Natural killer cell (primary cell): ENCODE measurements at regions not wholly inside any gene's neighbourhood (a gene's known extent, or its start where the extent isn't known, plus 50 kb on each side); places are given as distances from the start of the nearest gene placed in this dataset.

Source experiments
- ATAC-seq, 3 donors: fragments of 150-1000 bp in 2 of 3; fragments of 200-7000 bp in 1 of 3; cut with Tn5 transposase; 1 replicate in 1 of 3; 2 replicates in 2 of 3; pipeline ENCODE4 v1.10.0; 2021; ENCODE audit warnings: mild to moderate bottlenecking in 2 of 3, moderate library complexity in 2 of 3
- DNase-seq, 2 donors: peaks; one replicate each; pipeline versions ENCODE4 v3.0.0 to v3.0.0-alpha.2; 2013 to 2021; ENCODE audit warnings: mixed read lengths in 1 of 2
- H3K27ac ChIP-seq: one replicate; pipeline ENCODE4 v1.5.1; 2013; ENCODE audit warnings: mild to moderate bottlenecking, low read length
- H3K27me3 ChIP-seq: one replicate; pipeline ENCODE4 v1.6.1; 2013; ENCODE audit warnings: low read length; ENCODE audit not compliant: control insufficient read depth, insufficient read depth
- H3K36me3 ChIP-seq: one replicate; pipeline ENCODE4 v1.6.1; 2013; ENCODE audit warnings: low read length; ENCODE audit not compliant: control insufficient read depth, insufficient read depth
- H3K4me1 ChIP-seq: one replicate; pipeline ENCODE4 v1.6.1; 2013; ENCODE audit warnings: low read length; ENCODE audit not compliant: control insufficient read depth, insufficient read depth
- H3K4me3 ChIP-seq: one replicate; pipeline ENCODE4 v1.5.1; 2013; ENCODE audit warnings: low read length
- H3K9me3 ChIP-seq: one replicate; pipeline ENCODE4 v1.6.1; 2013; ENCODE audit warnings: low read length; ENCODE audit not compliant: control insufficient read depth, insufficient read depth
- H3K27ac Mint-ChIP-seq, 2 donors: one replicate each; pipeline ENCODE4 v1.8.0; 2022; ENCODE audit warnings: mild to moderate bottlenecking in 2 of 2, mixed read lengths in 2 of 2, moderate library complexity in 1 of 2
- H3K27me3 Mint-ChIP-seq, 2 donors: one replicate each; pipeline ENCODE4 v1.8.0; 2022; ENCODE audit warnings: low read depth in 2 of 2, mixed read lengths in 2 of 2
- H3K36me3 Mint-ChIP-seq: one replicate; pipeline ENCODE4 v1.8.0; 2022; ENCODE audit warnings: mixed read lengths
- H3K4me1 Mint-ChIP-seq, 2 donors: one replicate each; pipeline ENCODE4 v1.8.0; 2022; ENCODE audit warnings: mixed read lengths in 2 of 2
- H3K4me3 Mint-ChIP-seq: one replicate; pipeline ENCODE4 v1.8.0; 2022; ENCODE audit warnings: mild to moderate bottlenecking, moderate library complexity, mixed read lengths
- H3K9me3 Mint-ChIP-seq, 2 donors: one replicate each; pipeline ENCODE4 v1.8.0; 2022; ENCODE audit warnings: mixed read lengths in 2 of 2
- CTCF ChIP-seq: fragments of 200-600 bp; IDR thresholded peaks from one replicate; pipeline ENCODE4 v1.8.0; 2022; ENCODE audit warnings: antibody characterized with exemption
- WGBS: methylation state at CpG from one replicate; pipeline ENCODE4 v1.1.7; 2013; ENCODE audit warnings: missing lambda C conversion rate; ENCODE audit not compliant: insufficient coverage; 5-methylcytosine and 5-hydroxymethylcytosine counted together
- intact Hi-C: fragments of 100-400 bp; cut with micrococcal nuclease; formaldehyde crosslinking; loops from one replicate; pipeline ENCODE4 v1.14.2; 2022

DNA sequence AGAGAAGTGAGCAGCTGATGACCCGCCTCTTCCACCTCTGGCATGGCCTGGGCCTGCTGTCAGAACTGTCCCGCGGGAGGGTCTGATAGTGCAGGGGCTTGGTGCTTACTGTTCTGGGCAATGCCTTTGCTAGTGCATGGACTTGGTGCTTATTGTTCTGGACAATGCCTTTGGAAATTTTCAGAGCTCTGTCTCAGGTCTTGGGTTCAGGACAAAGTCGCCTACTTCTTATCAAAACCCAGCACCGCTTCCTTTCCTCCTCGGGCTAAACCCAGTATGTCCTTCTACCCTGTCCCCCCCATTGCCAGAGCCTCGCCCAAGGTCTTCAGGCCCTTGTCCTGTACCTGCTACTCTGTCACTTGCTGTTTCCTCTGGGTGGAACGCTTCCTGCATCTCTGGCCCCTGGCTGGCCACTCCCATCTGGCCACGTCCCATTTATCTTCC, 149.6 kb downstream of the ACKR3 start:
- Histone ChIP-seq H3K4me3 (no peak overlapping the region), H3K4me1 (no peaks in the 10 kb centered on the region), H3K27me3 (no peaks in the 10 kb centered on the region), H3K9me3 (no peaks in the 10 kb centered on the region), H3K36me3 (no peaks in the 10 kb centered on the region), H3K27ac (no peak overlapping the region)
- ATAC-seq (no peak), DNase-seq (no peak)
- no peaks in the 10 kb centered on the region for H3K36me3 Mint-ChIP-seq
- WGBS, result 72% methylated on average over 9 of the region's 9 CpGs
- intact Hi-C loops, result no loop called here
- H3K27me3 Mint-ChIP-seq, result peaks cover 19 to 37% of the 10 kb centered on the region in 2 donors
- TF ChIP-seq CTCF, result no peak
- H3K4me1 Mint-ChIP-seq, result no peaks in the 10 kb centered on the region
- H3K9me3 Mint-ChIP-seq, result no peaks in the 10 kb centered on the region
- H3K4me3 Mint-ChIP-seq, result no peak overlapping the region
- H3K27ac Mint-ChIP-seq, result no peak overlapping the region

GRCh38 chr2:236720974-236721540, 151.4 kb downstream of the ACKR3 start:
- Histone ChIP-seq H3K27me3 (no peaks in the 10 kb centered on the region), H3K27ac (no peak overlapping the region), H3K4me1 (no peaks in the 10 kb centered on the region), H3K9me3 (no peaks in the 10 kb centered on the region), H3K4me3 (no peak overlapping the region), H3K36me3 (no peaks in the 10 kb centered on the region)
- Mint-ChIP-seq H3K27me3 (peaks cover 10 to 27% of the 10 kb centered on the region in 2 donors), H3K4me3 (no peak overlapping the region), H3K4me1 (no peaks in the 10 kb centered on the region), H3K9me3 (no peaks in the 10 kb centered on the region), H3K27ac (no peak overlapping the region), H3K36me3 (no peaks in the 10 kb centered on the region)
- DNase-seq (no peak), ATAC-seq (no peak)
- 90% methylated on average over 15 of the region's 15 CpGs for WGBS
- intact Hi-C loops, result no loop called here
- TF ChIP-seq CTCF, result no peak

DNA sequence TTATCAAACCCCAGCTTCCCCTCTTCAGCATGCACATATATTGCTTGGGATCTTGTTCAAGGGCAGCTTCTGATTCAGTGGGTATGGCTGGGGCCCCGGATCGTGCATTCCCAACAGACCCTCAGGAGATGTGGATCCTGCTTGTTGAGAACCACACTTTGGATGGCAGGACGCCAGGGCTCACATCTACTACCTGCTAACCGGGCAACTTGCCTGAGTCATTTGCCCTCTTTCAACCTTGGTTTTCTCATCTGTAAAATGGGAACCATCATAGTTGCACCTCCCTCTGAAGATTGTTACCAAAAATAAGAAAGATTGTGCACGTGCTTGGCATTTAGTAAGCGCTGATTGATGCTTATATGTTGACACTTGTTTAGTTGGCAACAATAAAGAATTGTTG, 154.6 kb downstream of the ACKR3 start:
- ATAC-seq, result no peak
- no peak overlapping the region for H3K4me3 Mint-ChIP-seq
- Histone ChIP-seq H3K27ac (no peak overlapping the region), H3K4me3 (no peak overlapping the region), H3K27me3 (no peaks in the 10 kb centered on the region), H3K4me1 (no peaks in the 10 kb centered on the region), H3K9me3 (no peaks in the 10 kb centered on the region), H3K36me3 (no peaks in the 10 kb centered on the region)
- no peak overlapping the region for H3K27ac Mint-ChIP-seq
- no peaks in the 10 kb centered on the region for H3K9me3 Mint-ChIP-seq
- intact Hi-C loops, result no loop called here
- no peaks in the 10 kb centered on the region for H3K4me1 Mint-ChIP-seq
- no peak for TF ChIP-seq CTCF
- no peaks in the 10 kb centered on the region for H3K36me3 Mint-ChIP-seq
- no peak for DNase-seq
- 88% methylated on average over 6 of the region's 6 CpGs for WGBS
- H3K27me3 Mint-ChIP-seq, result peaks cover 0 to 11% of the 10 kb centered on the region in 2 donors
